Activated CD4-positive, alpha-beta memory T cell treated with anti-CD3 and anti-CD28 coated beads, Interleukin-2, amount 10 ng/mL, durations not matched to agents 7 days and 5 days (primary cell): ENCODE measurements at regions not wholly inside any gene's neighbourhood (a gene's known extent, or its start where the extent isn't known, plus 50 kb on each side); places are given as distances from the start of the nearest gene placed in this dataset.
"Not testable (repeated sequence)": the region's sequence is repeated elsewhere in the genome, so short reads cannot be mapped to it uniquely, and the experiment has no call there.

ENCODE experiments used
- CTCF ChIA-PET: fragments of 350-600 bp; sonication (Branson Sonifier 250); formaldehyde crosslinking; loops from one replicate; lab custom pipeline; 2021; ENCODE audit warnings: antibody characterized with exemption, inconsistent platforms; lab: Charles Lee
- POLR2A ChIA-PET: fragments of 350-600 bp; sonication (Branson Sonifier 250); formaldehyde crosslinking; loops from one replicate; lab custom pipeline; 2021; ENCODE audit warnings: antibody characterized with exemption; lab: Charles Lee
- DNase-seq: peaks from one replicate; pipeline ENCODE4 v3.0.0-alpha.2; 2020
- H3K27ac Mint-ChIP-seq: one replicate; pipeline ENCODE4 v1.8.0; 2021; ENCODE audit warnings: mild to moderate bottlenecking, mixed read lengths
- H3K27me3 Mint-ChIP-seq: one replicate; pipeline ENCODE4 v1.8.0; 2021; ENCODE audit warnings: mixed read lengths
- H3K36me3 Mint-ChIP-seq: one replicate; pipeline ENCODE4 v1.8.0; 2021; ENCODE audit warnings: low read depth, mixed read lengths
- H3K4me1 Mint-ChIP-seq: one replicate; pipeline ENCODE4 v1.8.0; 2021; ENCODE audit warnings: mixed read lengths
- H3K4me3 Mint-ChIP-seq: one replicate; pipeline ENCODE4 v1.8.0; 2021; ENCODE audit warnings: mild to moderate bottlenecking, mixed read lengths
- H3K9me3 Mint-ChIP-seq: one replicate; pipeline ENCODE4 v1.8.0; 2021; ENCODE audit warnings: mixed read lengths

DNA sequence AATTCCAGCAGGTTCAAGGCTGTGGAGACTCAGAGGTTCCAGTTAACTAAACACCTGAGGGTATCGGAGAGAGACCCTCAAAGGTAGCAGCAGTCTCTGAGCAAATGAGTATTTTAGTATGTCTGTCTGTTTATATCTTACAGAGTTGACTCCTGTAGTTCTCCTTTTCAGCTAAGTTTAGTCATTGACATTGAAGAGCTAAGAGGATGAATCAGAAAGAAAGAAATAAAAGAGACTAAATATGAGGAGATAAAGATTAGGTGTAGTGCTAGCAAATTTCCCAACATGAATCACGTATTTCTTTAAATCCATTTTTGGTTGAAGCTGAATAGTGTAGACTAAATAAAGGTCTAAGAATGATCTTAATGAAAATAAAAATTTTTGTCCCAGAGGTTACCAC lies 474.0 kb upstream of the RGMB start:
- ChIA-PET CTCF (no interaction called here), POLR2A (no interaction called here)
- Mint-ChIP-seq H3K4me1 (no peaks in the 10 kb centered on the region), H3K27ac (no peak overlapping the region), H3K4me3 (no peak overlapping the region), H3K36me3 (no peaks in the 10 kb centered on the region), H3K27me3 (no peaks in the 10 kb centered on the region), H3K9me3 (no peaks in the 10 kb centered on the region)
- no peak for DNase-seq

DNA sequence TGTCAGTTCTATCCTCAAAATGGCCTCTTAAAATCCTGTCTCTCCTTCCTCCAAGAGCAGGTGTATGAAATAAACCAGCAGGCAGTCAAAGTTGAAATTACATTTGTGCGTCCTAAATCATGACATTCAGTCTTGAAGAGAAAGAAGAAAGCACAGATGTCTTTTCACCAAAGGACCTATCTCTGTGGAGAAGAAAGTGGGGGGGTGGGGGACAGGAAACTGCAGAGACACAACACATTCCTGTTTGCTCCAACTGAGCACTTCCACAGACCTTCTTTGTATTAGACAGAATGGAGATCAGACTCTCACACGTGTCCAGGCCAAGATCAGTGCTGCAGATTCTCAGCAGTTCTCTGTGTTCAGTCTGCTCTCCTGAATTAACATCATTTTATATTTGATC lies 471.9 kb upstream of the RGMB start:
- no peaks in the 10 kb centered on the region for H3K4me1 Mint-ChIP-seq
- CTCF ChIA-PET, result no interaction called here
- H3K9me3 Mint-ChIP-seq, result no peaks in the 10 kb centered on the region
- no peaks in the 10 kb centered on the region for H3K36me3 Mint-ChIP-seq
- H3K4me3 Mint-ChIP-seq, result no peak overlapping the region
- no peak for DNase-seq
- POLR2A ChIA-PET, result no interaction called here
- H3K27ac Mint-ChIP-seq, result no peak overlapping the region
- H3K27me3 Mint-ChIP-seq, result no peaks in the 10 kb centered on the region

DNA sequence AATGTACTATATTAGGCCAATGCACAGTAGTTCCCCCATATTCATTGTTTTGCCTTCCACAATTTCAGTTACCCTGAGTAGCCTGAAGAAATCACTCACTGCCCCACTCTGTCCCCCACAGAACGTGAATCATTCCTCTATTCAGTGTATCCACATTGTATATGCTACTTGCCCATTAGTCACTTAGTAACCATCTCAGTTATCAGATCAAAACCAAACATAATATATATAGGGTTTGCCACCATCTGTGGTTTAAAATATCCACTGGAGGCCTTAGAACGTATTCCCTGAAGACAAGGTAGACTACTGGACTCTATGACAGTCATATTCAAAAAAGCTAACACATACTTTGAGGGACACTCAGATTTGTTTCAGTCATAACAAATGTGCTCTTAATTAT lies 465.7 kb upstream of the RGMB start:
- H3K4me3 Mint-ChIP-seq, result no peak overlapping the region
- ChIA-PET POLR2A (no interaction called here), CTCF (no interaction called here)
- no peak for DNase-seq
- no peaks in the 10 kb centered on the region for H3K36me3 Mint-ChIP-seq
- H3K27ac Mint-ChIP-seq, result no peak overlapping the region
- H3K4me1 Mint-ChIP-seq, result peaks cover 10% of the 10 kb centered on the region
- H3K9me3 Mint-ChIP-seq, result no peaks in the 10 kb centered on the region
- no peaks in the 10 kb centered on the region for H3K27me3 Mint-ChIP-seq

GRCh38 chr5:98308231-98308630 lies 465.2 kb upstream of the RGMB start:
- no peaks in the 10 kb centered on the region for H3K9me3 Mint-ChIP-seq
- no peaks in the 10 kb centered on the region for H3K36me3 Mint-ChIP-seq
- H3K27me3 Mint-ChIP-seq, result no peaks in the 10 kb centered on the region
- ChIA-PET POLR2A (no interaction called here), CTCF (no interaction called here)
- DNase-seq, result no peak
- H3K27ac Mint-ChIP-seq, result no peak overlapping the region
- H3K4me1 Mint-ChIP-seq, result peaks cover 10% of the 10 kb centered on the region
- H3K4me3 Mint-ChIP-seq, result no peak overlapping the region

GRCh38 chr5:98308960-98309359 lies 464.5 kb upstream of the RGMB start:
- CTCF ChIA-PET, result no interaction called here
- no peaks in the 10 kb centered on the region for H3K27me3 Mint-ChIP-seq
- no peak for DNase-seq
- H3K4me3 Mint-ChIP-seq, result no peak overlapping the region
- no peak overlapping the region for H3K27ac Mint-ChIP-seq
- no peaks in the 10 kb centered on the region for H3K9me3 Mint-ChIP-seq
- H3K36me3 Mint-ChIP-seq, result no peaks in the 10 kb centered on the region
- H3K4me1 Mint-ChIP-seq, result peaks cover 10% of the 10 kb centered on the region
- POLR2A ChIA-PET, result no interaction called here

- Mint-ChIP-seq H3K9me3 (no peaks in the 10 kb centered on the region), H3K4me1 (peaks cover 10% of the 10 kb centered on the region), H3K27me3 (no peaks in the 10 kb centered on the region), H3K4me3 (no peak overlapping the region), H3K27ac (no peak overlapping the region), H3K36me3 (no peaks in the 10 kb centered on the region)
- DNase-seq, result peak; percentile 20
- CTCF ChIA-PET, result no interaction called here
- POLR2A ChIA-PET, result no interaction called here
These were observed 463.5 kb upstream of the RGMB start for GRCh38 chr5:98309785-98310598.

GRCh38 chr5:98314292-98314691 lies 459.2 kb upstream of the RGMB start:
- CTCF ChIA-PET, result no interaction called here
- POLR2A ChIA-PET, result no interaction called here
- H3K4me3 Mint-ChIP-seq, result no peak overlapping the region
- H3K27ac Mint-ChIP-seq, result no peak overlapping the region
- DNase-seq, result no peak
- no peaks in the 10 kb centered on the region for H3K36me3 Mint-ChIP-seq
- no peaks in the 10 kb centered on the region for H3K27me3 Mint-ChIP-seq
- peaks cover 8% of the 10 kb centered on the region for H3K4me1 Mint-ChIP-seq
- H3K9me3 Mint-ChIP-seq, result no peaks in the 10 kb centered on the region

- no peak for DNase-seq
- Mint-ChIP-seq H3K9me3 (no peaks in the 10 kb centered on the region), H3K27ac (no peak overlapping the region), H3K4me1 (no peaks in the 10 kb centered on the region), H3K27me3 (no peaks in the 10 kb centered on the region), H3K36me3 (no peaks in the 10 kb centered on the region), H3K4me3 (no peak overlapping the region)
- ChIA-PET POLR2A (no interaction called here), CTCF (no interaction called here)
These were observed 455.1 kb upstream of the RGMB start for GRCh38 chr5:98318386-98318785.

DNA sequence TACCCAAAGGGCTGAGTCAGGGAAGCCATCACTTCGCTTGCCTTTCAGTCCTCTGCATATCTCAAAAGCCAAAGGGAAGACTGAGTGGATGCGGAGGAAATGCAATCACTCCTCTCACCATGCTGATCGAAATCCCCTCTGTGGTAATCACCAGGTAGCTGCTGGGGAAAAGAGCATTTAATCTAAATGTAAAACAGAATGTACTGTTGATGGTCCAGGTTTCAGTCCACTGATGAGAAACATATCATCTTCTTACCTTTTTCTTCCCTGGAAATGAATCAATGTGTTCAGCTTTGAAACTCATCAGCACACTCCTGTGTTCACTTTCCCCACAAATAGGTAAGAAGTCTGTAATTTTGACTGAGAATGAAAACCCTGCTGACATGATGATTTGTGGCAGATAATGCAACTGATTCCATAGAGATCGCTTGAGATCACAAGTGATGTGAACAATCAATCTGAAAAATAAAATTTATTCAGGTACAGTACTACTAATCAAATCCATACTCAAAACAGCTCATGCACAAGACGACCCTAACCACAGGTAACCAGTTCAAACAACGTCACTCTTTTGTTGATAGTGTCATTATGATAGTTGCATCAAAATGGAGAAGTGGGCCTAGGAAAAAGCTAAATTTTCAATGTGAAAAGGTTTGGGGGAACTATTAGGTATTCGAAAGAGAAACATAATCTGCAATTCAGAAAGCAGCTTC lies 454.0 kb upstream of the RGMB start:
- Mint-ChIP-seq H3K4me3 (no peak overlapping the region), H3K36me3 (no peaks in the 10 kb centered on the region), H3K4me1 (no peaks in the 10 kb centered on the region), H3K27ac (no peak overlapping the region), H3K9me3 (no peaks in the 10 kb centered on the region), H3K27me3 (no peaks in the 10 kb centered on the region)
- ChIA-PET POLR2A (no interaction called here), CTCF (no interaction called here)
- no peak for DNase-seq

GRCh38 chr5:98320343-98320742 lies 453.1 kb upstream of the RGMB start:
- Mint-ChIP-seq H3K4me3 (no peak overlapping the region), H3K36me3 (no peaks in the 10 kb centered on the region), H3K27me3 (no peaks in the 10 kb centered on the region), H3K4me1 (no peaks in the 10 kb centered on the region), H3K27ac (no peak overlapping the region), H3K9me3 (no peaks in the 10 kb centered on the region)
- ChIA-PET CTCF (no interaction called here), POLR2A (no interaction called here)
- no peak for DNase-seq

GRCh38 chr5:98321361-98321760 lies 452.1 kb upstream of the RGMB start:
- Mint-ChIP-seq H3K27ac (no peak overlapping the region), H3K9me3 (no peaks in the 10 kb centered on the region), H3K4me3 (no peak overlapping the region), H3K27me3 (no peaks in the 10 kb centered on the region), H3K4me1 (no peaks in the 10 kb centered on the region), H3K36me3 (no peaks in the 10 kb centered on the region)
- no peak for DNase-seq
- POLR2A ChIA-PET, result no interaction called here
- CTCF ChIA-PET, result no interaction called here

- H3K4me1 Mint-ChIP-seq, POLR2A ChIA-PET, H3K27ac Mint-ChIP-seq, H3K36me3 Mint-ChIP-seq, DNase-seq, H3K4me3 Mint-ChIP-seq, H3K9me3 Mint-ChIP-seq, H3K27me3 Mint-ChIP-seq, CTCF ChIA-PET: not testable (repeated sequence)
These were observed 448.3 kb upstream of the RGMB start for GRCh38 chr5:98325187-98325586.

- no peaks in the 10 kb centered on the region for H3K9me3 Mint-ChIP-seq
- H3K27ac Mint-ChIP-seq, result no peak overlapping the region
- no peak for DNase-seq
- H3K4me3 Mint-ChIP-seq, result no peak overlapping the region
- ChIA-PET CTCF (no interaction called here), POLR2A (no interaction called here)
- H3K27me3 Mint-ChIP-seq, result no peaks in the 10 kb centered on the region
- H3K36me3 Mint-ChIP-seq, result no peaks in the 10 kb centered on the region
- H3K4me1 Mint-ChIP-seq, result no peaks in the 10 kb centered on the region
These were observed 445.4 kb upstream of the RGMB start for GRCh38 chr5:98328015-98328414.

GRCh38 chr5:98330871-98331270 lies 442.6 kb upstream of the RGMB start:
- no peak overlapping the region for H3K27ac Mint-ChIP-seq
- ChIA-PET POLR2A (no interaction called here), CTCF (no interaction called here)
- no peaks in the 10 kb centered on the region for H3K4me1 Mint-ChIP-seq
- no peaks in the 10 kb centered on the region for H3K9me3 Mint-ChIP-seq
- DNase-seq, result no peak
- H3K4me3 Mint-ChIP-seq, result no peak overlapping the region
- no peaks in the 10 kb centered on the region for H3K36me3 Mint-ChIP-seq
- no peaks in the 10 kb centered on the region for H3K27me3 Mint-ChIP-seq
